ENCODE measurements at regions not wholly inside any gene's neighbourhood (a gene's known extent, or its start where the extent isn't known, plus 50 kb on each side); places are given as distances from the start of the nearest gene placed in this dataset.
"Not testable (repeated sequence)": the region's sequence is repeated elsewhere in the genome, so short reads cannot be mapped to it uniquely, and the experiment has no call there.

DNA sequence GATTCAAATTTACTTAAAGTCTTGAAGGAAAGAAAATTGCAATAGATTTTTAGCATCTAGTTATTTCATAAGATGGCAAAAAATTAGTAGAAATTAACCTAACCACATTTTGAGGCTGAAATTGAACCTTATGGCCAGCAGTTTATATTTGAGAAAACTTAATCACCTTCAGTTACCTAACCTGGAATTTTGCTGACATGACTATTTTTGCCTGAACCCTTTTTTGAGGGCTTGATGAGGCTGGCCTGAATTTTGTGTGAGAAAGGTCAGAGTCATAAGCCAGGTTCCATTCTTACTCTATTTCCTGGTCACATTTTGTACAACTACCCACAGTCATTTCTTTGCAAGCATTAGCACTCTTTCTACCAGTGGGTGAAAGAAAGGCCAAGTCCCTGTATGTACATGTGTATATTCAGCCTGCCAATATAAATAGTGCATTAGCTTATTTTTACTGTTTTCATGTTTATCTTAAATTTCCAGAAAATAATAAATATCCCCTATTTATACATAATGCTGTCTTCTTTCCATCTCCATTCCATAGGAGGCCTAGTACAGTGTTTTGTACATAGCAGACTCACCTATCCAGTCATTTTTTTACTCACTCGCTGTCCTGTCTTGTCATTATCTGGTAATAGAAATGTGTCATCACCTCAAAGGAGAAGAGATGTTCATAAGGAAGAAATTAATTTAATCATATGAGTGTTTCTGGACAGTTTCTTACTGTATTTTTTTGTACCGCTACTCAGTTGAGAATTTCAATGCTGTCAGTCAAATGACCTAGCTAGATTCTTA is 108.4 kb upstream of the SGCD start:
- H3K4me3 ChIP-seq, result no peak overlapping the region
- H3K36me3 ChIP-seq (ENCODE audit: low read depth), result no peaks in the 10 kb centered on the region
- no peaks in the 10 kb centered on the region for H3K4me1 ChIP-seq (ENCODE audit: low read depth)
- DNase-seq (no peak), ATAC-seq (no peak)
- H3K9me3 ChIP-seq, result no peaks in the 10 kb centered on the region
- TF ChIP-seq, protein P1, sequence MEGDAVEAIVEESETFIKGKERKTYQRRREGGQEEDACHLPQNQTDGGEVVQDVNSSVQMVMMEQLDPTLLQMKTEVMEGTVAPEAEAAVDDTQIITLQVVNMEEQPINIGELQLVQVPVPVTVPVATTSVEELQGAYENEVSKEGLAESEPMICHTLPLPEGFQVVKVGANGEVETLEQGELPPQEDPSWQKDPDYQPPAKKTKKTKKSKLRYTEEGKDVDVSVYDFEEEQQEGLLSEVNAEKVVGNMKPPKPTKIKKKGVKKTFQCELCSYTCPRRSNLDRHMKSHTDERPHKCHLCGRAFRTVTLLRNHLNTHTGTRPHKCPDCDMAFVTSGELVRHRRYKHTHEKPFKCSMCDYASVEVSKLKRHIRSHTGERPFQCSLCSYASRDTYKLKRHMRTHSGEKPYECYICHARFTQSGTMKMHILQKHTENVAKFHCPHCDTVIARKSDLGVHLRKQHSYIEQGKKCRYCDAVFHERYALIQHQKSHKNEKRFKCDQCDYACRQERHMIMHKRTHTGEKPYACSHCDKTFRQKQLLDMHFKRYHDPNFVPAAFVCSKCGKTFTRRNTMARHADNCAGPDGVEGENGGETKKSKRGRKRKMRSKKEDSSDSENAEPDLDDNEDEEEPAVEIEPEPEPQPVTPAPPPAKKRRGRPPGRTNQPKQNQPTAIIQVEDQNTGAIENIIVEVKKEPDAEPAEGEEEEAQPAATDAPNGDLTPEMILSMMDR (IDR thresholded peaks at IDR 0.05), result no peak
- intact Hi-C loops (cut with DNase I, micrococcal nuclease), result no loop called here

DNA sequence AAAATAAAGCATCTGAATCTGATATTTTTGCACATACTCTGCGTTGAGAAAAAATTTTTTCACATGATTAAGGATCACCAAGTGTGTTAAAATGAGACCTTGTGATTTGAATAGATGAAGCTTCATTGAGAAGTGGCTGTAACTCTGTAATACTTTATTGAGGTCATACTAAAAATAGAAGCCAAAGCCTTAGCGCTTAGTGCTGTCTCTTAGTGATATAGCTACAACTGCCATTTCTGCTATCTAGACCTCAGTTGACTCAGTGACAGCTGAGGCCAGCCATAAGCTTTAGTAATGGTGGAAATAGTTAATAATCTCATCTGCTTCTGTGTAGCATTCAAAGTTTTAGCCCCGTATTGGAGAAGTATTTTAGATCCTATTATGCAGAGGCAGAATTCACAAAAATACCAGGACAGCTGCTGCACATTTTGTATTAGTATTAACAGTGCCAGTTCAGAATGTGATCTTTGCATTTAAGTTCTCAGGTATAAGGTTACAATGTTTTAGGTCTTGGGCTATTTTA is 107.4 kb upstream of the SGCD start:
- Histone ChIP-seq H3K9me3 (no peaks in the 10 kb centered on the region), H3K36me3 (ENCODE audit: low read depth) (no peaks in the 10 kb centered on the region), H3K4me1 (ENCODE audit: low read depth) (no peaks in the 10 kb centered on the region), H3K4me3 (no peak overlapping the region)
- TF ChIP-seq, protein P1 (IDR thresholded peaks at IDR 0.05), result no peak
- intact Hi-C loops (cut with DNase I, micrococcal nuclease), result no loop called here
- no peak for ATAC-seq
- DNase-seq, result no peak

DNA sequence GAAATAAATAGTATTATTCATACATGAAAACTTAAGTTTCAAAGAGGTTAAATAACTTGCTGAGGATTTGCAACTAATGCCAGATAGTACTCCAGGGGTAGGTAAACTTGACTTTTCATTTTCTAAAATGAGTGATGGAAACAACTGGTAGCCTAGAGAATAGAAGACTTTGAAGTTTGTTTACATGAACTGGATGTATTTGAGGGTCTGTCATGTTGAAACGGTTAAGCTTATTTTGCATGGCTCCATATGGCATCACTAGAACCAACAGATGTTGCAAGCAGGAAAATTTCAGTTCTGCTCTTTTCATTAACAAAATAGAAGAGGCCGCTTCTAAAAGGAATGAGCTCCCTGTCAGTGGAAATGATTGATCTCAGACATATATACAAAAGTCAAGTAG is 105.1 kb upstream of the SGCD start:
- no peak overlapping the region for H3K4me3 ChIP-seq
- DNase-seq (no peak), ATAC-seq (no peak)
- intact Hi-C loops (cut with DNase I, micrococcal nuclease), result no loop called here
- TF ChIP-seq, protein P1 (IDR thresholded peaks at IDR 0.05), result no peak
- no peaks in the 10 kb centered on the region for H3K9me3 ChIP-seq
- H3K4me1 ChIP-seq (ENCODE audit: low read depth), result no peaks in the 10 kb centered on the region
- H3K36me3 ChIP-seq (ENCODE audit: low read depth), result no peaks in the 10 kb centered on the region

DNA sequence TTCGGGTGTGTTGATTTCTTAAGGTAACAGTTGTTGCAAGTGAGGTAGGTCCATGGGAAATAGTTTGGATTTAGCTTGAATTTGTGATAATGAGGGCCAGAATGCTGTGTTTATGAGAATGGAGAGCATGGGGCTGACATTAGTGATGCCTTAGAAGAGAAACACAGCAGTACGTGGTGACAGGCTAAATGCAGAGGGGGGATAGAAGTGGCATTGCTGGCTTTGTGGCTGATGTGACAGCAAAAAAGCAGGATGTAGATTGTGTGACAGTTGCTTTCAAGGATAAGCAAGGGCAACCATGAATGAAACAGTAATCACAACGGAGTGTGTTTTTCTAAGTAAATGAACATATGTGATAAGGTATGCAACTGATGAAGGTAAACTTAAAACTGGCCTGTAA is 103.4 kb upstream of the SGCD start:
- TF ChIP-seq, protein P1 (IDR thresholded peaks at IDR 0.05), result no peak
- Histone ChIP-seq H3K36me3 (ENCODE audit: low read depth) (no peaks in the 10 kb centered on the region), H3K4me1 (ENCODE audit: low read depth) (no peaks in the 10 kb centered on the region), H3K9me3 (no peaks in the 10 kb centered on the region), H3K4me3 (no peak overlapping the region)
- intact Hi-C loops (cut with DNase I, micrococcal nuclease), result no loop called here
- DNase-seq, result no peak
- ATAC-seq, result no peak

DNA sequence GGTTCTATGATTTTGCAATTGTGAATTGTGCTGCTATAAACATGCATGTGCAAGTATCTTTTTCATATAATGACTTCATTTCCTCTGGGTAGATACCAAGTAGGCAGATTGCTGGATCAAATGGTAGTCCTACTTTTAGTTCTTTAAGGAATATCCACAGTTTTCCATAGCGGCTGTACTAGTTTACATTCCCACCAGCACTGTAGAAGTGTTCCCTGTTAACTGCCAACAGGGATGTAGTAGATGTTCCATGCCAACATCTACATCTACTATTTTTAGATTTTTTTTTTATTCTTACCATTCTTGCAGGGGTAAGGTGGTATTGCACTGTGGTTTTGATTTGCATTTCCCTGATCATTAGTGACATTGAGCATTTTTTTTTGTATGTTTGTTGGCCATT is 100.5 kb upstream of the SGCD start:
- H3K36me3 ChIP-seq (ENCODE audit: low read depth); intact Hi-C loops (cut with DNase I, micrococcal nuclease); H3K4me3 ChIP-seq; H3K4me1 ChIP-seq (ENCODE audit: low read depth); H3K9me3 ChIP-seq; DNase-seq; ATAC-seq: not testable (repeated sequence)

DNA sequence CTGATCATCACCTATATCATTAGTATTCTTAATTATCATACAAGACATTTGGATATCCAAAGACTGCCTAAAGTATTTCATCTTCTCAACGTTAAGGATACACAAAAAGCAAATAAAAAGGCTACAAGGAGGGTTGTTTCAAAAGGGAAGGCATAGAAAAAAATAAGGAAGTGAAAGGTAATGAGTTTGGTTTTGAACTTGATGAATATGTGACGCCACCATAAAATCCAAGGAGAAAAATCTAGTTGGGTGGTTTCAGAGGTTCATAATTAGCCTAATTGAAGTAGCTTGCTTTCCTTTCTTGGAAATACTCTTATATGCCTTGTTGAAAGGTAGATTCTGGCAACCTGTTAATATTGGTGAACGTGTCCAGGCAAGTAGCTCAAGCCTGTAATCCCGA is 96.1 kb upstream of the SGCD start:
- intact Hi-C loops (cut with DNase I, micrococcal nuclease), result no loop called here
- no peak for ATAC-seq

More for the DNA sequence above, 96.1 kb upstream of the SGCD start:
- TF ChIP-seq, protein P1 (IDR thresholded peaks at IDR 0.05), result no peak
- Histone ChIP-seq H3K4me1 (ENCODE audit: low read depth) (no peaks in the 10 kb centered on the region), H3K4me3 (no peak overlapping the region), H3K36me3 (ENCODE audit: low read depth) (no peaks in the 10 kb centered on the region), H3K9me3 (no peaks in the 10 kb centered on the region)
- no peak for DNase-seq

All from mucosa of descending colon (tissue), 3 donors.